ENCODE measurements at regions not wholly inside any gene's neighbourhood (a gene's known extent, or its start where the extent isn't known, plus 50 kb on each side); places are given as distances from the start of the nearest gene placed in this dataset.

- Histone ChIP-seq H3K4me1 (peaks cover 0 to 5% (median 0%) of the 10 kb centered on the region in 4 donors), H3K27ac (no peak overlapping the region), H3K36me3 (no peaks in the 10 kb centered on the region), H3K9me3 (no peaks in the 10 kb centered on the region), H3K27me3 (no peaks in the 10 kb centered on the region), H3K4me3 (no peak overlapping the region)
- intact Hi-C loops (cut with DNase I): no loop called here
- DNase-seq: peak in 1 of 3 donors; percentile 8
- peak in 1 of 4 donors; percentile 10 for ATAC-seq
- TF ChIP-seq, protein P1, sequence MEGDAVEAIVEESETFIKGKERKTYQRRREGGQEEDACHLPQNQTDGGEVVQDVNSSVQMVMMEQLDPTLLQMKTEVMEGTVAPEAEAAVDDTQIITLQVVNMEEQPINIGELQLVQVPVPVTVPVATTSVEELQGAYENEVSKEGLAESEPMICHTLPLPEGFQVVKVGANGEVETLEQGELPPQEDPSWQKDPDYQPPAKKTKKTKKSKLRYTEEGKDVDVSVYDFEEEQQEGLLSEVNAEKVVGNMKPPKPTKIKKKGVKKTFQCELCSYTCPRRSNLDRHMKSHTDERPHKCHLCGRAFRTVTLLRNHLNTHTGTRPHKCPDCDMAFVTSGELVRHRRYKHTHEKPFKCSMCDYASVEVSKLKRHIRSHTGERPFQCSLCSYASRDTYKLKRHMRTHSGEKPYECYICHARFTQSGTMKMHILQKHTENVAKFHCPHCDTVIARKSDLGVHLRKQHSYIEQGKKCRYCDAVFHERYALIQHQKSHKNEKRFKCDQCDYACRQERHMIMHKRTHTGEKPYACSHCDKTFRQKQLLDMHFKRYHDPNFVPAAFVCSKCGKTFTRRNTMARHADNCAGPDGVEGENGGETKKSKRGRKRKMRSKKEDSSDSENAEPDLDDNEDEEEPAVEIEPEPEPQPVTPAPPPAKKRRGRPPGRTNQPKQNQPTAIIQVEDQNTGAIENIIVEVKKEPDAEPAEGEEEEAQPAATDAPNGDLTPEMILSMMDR (IDR thresholded peaks at IDR 0.05): no peak
- TF ChIP-seq POLR2A (IDR thresholded peaks at IDR 0.05): no peak
- WGBS (ENCODE audit: insufficient coverage, low coverage, low lambda C conversion rate, missing lambda C conversion rate): 92% methylated on average over 2 of the region's 8 CpGs
Observed at GRCh38 chr3:13134879-13135206, 61.6 kb upstream of the IQSEC1 start.

- Histone ChIP-seq H3K4me3 (no peak overlapping the region), H3K27me3 (no peaks in the 10 kb centered on the region), H3K36me3 (no peaks in the 10 kb centered on the region), H3K4me1 (peaks cover 0 to 5% (median 0%) of the 10 kb centered on the region in 4 donors), H3K9me3 (no peaks in the 10 kb centered on the region), H3K27ac (no peak overlapping the region)
- DNase-seq (peak in 2 of 3 donors; percentile 31 to 42), ATAC-seq (no peak)
- TF ChIP-seq, protein P1 (IDR thresholded peaks at IDR 0.05): no peak
- no peak for TF ChIP-seq POLR2A (IDR thresholded peaks at IDR 0.05)
- intact Hi-C loops (cut with DNase I): no loop called here
- WGBS (ENCODE audit: insufficient coverage, low coverage, low lambda C conversion rate, missing lambda C conversion rate): 100% methylated on average over 5 of the region's 12 CpGs
Observed at GRCh38 chr3:13134166-13134878, 61.1 kb upstream of the IQSEC1 start.

GRCh38 chr3:13133471-13133981 is 60.3 kb upstream of the IQSEC1 start:
- intact Hi-C loops (cut with DNase I): no loop called here
- TF ChIP-seq, protein P1 (IDR thresholded peaks at IDR 0.05): no peak
- no peak for TF ChIP-seq POLR2A (IDR thresholded peaks at IDR 0.05)
- no peaks in the 10 kb centered on the region for H3K36me3 ChIP-seq
- H3K27ac ChIP-seq: no peak overlapping the region
- peak in 2 of 4 donors; percentile 16 to 93 for ATAC-seq
- 80% methylated on average over 1 of the region's 14 CpGs for WGBS (ENCODE audit: insufficient coverage, low coverage, low lambda C conversion rate, missing lambda C conversion rate)
- H3K4me3 ChIP-seq: no peak overlapping the region
- peak in 2 of 3 donors; percentile 71 to 73 for DNase-seq
- no peaks in the 10 kb centered on the region for H3K9me3 ChIP-seq
- no peaks in the 10 kb centered on the region for H3K27me3 ChIP-seq
- peaks cover 0 to 5% (median 0%) of the 10 kb centered on the region in 4 donors for H3K4me1 ChIP-seq

GRCh38 chr3:13132731-13133410 is 59.6 kb upstream of the IQSEC1 start:
- intact Hi-C loops (cut with DNase I): no loop called here
- DNase-seq: peak in 1 of 3 donors; percentile 12
- TF ChIP-seq POLR2A (IDR thresholded peaks at IDR 0.05): no peak
- TF ChIP-seq, protein P1 (IDR thresholded peaks at IDR 0.05): no peak
- Histone ChIP-seq H3K9me3 (no peaks in the 10 kb centered on the region), H3K27me3 (no peaks in the 10 kb centered on the region), H3K27ac (no peak overlapping the region), H3K4me3 (no peak overlapping the region), H3K36me3 (no peaks in the 10 kb centered on the region), H3K4me1 (peaks cover 0 to 5% (median 0%) of the 10 kb centered on the region in 4 donors)
- ATAC-seq: no peak
- WGBS (ENCODE audit: insufficient coverage, low coverage, low lambda C conversion rate, missing lambda C conversion rate): 58% methylated on average over 6 of the region's 6 CpGs

All from right lobe of liver (tissue), 6 donors.